ENCODE measurements at regions not wholly inside any gene's neighbourhood (a gene's known extent, or its start where the extent isn't known, plus 50 kb on each side); places are given as distances from the start of the nearest gene placed in this dataset.

DNA sequence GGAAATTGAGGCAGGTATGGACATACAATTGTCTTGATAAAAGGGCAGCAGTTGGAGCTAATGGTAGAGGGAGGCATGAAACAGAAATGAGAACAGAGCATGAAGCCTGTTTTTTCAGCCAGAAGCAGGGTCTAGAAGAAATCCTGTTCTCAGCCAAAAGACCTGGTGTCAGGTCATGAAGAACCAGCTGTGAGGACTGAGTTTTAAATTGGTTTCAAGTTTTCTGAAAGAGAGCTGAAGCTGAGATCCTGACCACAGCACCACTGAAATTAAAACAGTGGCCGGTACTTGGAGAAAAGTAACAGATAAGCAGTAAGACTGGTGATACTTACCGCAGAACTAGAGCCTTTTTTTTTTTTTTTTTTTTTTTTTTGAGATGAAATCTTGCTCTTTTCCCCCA lies 283.8 kb upstream of the BMP2 start:
- DNase-seq = no peak

DNA sequence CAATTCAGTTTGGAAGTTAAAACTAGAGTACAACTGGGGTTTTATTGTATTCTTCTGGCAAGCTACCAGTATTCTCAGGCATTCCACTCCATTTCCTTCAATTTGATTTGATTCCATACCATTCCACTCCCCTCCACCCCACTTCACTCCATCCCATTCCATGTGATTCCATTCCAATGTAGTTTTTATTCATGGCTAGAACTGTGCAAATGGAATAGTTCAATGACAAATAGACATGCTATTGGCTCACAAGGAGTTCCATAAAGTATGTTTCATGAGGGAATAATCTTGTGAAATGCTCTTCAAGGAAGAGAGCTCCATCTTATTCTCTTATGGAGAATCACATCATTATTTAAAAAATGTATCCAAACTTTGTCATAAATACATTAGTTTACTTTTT lies 285.0 kb upstream of the BMP2 start:
- no peak for DNase-seq

DNA sequence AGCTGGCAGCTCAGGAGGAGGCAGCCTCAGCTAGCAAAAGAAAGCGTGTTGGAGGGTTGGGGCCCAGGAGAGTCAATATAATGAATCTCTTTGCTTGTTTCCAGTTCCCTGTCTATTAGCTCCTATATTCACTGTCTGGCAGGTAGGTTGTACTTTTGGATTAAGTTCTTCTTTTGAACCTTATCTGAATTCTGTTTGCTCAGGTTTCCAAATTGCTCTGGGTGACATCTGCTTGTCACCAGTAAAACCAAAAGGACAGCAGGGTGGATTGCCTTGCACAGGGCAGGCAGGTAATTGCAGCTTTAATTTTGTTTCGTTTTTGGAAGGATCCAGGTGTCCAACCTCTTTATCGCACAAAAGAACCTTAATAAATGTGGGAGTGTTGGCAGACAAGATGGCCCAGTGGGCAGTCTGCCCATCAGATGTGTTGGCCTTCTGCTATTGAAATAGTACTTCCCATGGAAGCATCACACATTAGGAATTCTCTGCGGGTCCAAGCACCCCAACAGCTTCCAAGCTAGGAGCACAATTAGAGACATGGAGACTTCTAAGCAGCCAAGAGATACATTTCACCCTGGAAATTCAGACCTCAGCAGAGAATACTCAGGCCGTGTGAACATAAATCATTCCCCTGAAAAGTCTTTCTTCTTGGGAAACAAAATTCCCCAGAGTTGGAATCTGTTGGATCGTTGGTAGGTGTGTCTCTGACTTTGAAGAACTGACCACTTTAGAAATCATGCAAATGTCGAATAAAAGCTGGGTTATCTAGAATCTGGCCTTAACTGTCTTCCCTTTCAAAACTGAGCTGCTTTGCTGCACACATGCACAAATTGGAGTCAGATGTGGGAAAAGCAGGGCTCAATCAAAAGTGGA lies 286.9 kb upstream of the BMP2 start:
- no peak for DNase-seq

DNA sequence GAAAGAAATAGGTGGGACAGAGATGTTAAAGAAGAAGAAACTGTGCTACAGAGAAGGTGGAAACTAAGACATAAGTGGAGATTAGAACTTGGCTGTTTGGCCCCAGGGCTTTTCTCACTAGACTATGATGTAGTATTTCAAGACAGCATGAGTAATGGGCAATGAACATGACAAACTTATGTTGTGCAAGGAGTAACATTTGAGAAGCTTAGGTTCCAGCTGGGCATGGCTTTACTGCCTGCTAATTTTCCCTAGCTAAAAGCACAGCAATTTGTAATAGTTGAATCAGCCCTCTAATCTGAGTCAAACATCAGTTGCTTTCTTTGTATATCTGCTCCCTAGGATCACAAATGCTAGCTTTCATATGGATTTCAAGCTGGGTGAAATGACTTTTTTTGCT lies 294.3 kb upstream of the BMP2 start:
- DNase-seq = no peak

DNA sequence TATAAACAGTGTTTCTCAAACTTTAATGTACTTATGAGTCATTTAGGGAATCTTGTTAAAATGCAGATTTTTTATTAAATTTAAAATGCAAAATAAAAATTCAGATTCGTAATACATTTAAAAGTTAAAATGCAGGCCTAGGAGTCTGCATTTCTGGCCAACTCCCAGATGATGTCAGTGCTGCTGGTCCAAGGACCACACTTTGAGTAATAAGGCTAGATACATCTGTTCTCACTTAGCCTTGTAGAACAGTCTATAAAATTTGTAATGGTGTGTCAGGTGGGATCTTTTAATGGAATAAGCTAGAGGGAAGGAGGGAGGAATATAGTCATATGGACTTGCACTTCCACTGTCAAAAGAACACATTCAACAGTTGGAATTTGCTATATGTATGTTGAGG lies 295.6 kb upstream of the BMP2 start:
- no peak for DNase-seq

DNA sequence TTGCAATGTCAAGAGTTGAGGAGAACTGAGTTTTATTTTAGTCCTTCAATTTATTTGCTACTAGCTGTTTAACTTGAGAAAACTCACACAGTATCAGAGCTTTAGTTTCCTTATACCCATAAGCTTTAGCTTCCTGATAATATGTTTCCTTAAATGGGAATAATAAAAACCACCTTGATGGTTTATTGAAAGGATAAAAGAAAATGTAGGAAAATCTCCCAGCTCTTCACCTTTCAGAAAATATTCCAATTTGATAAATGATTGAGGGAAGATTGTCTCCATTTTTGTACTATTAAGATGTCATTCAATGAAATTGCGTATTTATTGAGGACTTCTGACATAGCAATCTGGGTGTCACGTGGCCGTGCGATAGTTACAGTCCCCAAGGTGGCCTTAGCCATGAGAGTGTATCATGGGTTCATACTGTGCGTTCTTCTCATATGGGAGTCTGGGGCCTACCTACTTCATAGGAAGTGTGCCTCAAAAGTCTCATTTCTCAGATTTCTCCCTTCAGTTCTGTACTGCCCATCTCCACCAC lies 296.3 kb upstream of the BMP2 start:
- no peak for DNase-seq

DNA sequence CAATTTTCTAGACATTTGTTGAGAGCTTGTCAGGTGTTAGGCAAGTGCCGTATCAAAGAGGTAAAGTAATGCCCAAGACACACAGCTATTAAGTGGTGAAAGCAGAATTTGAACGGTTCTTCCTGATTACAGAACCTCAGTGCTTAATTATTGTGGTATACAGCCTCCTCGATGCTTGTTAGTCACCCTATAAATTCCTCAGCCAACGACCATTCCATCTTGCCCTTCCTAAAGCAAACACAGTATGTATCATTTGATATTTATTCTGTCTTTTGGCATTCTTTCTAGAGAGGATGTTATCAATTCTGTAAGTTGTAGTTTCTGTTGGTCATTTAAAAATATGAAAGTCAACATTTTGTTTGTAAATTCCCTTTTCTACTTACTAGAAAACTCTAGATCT lies 297.8 kb upstream of the BMP2 start:
- no peak for DNase-seq

DNA sequence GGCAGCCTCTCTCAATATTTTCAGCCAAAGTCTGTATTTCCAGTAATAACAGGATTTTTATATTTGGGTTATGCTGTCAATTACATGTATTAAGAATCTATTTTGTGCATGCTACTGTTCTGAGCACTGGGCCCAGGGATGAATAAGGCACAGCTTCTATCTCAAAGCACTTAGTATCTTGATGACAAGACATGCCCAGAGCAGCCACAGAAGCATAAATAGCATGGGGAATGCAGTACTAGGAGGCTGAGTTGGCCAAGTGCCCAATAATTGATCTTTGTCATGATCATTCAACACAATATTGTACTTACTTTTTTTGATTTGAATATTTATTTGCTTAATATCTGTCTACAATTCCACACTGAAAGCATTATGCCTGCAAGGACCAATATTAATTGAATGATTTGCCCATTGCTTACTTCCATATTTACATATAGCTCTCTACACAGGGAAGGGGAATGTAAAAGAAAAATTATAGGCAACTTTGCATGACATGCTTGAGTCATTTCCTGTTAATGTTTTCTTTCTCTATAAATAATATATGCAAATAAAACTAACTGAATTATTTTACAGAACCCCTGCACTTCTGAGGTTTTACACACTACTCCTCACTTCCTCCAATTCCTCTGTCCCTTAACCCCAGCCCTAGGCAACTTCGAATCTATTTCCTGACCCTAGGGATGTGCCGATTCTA lies 298.9 kb upstream of the BMP2 start:
- DNase-seq = no peak

DNA sequence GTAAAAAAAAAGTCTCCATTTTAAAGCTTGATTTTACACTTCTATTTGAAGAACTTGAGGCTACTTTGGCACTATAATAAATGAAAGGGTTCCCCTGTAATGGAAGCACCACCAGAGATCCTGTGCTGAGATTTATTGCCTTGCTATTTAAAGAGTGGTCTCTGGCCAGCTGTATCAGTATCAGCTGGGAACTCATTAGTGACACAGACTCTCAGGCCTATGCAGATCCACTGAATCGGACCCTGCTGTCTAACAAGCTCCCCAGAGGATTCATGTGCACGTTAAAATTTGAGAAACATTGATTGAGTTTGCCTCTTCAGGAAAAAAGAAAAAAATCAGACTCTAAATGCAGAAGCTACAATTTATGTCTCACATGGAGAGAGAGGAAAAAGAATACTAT lies 299.9 kb upstream of the BMP2 start:
- no peak for DNase-seq

DNA sequence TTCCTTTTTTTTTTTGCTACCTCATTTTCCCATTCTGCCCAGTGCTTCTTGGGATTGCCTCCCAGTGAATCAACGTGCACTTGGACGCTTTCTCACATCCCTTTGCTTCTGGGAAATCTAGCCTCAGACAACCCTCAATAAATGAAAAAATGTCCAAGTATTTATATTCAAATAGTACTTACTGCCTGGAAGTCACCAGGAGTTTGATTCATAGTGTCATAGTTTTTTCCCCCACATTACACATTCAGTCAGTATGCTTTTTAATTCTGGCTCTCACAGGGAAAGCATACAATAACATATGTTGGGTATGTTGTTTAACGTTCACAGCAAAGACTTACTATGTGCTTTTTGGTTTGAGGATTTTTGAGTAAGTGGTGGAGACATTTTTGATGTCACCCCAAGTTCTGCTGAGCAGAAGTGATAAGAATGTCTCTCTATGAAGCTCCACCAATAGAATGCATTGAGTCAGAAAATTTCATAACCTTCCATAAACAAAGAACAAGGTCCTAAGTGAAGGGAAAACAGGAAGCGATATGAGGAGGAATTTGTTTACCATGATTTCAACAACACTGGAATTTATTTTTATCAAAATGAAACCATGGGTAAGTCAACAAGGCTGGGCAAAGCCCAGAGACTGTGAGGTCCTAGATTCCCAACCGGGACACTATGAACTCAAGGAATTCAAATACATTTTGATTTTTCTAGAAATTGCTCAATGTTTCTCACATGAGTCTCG lies 301.2 kb upstream of the BMP2 start:
- no peak for DNase-seq

DNA sequence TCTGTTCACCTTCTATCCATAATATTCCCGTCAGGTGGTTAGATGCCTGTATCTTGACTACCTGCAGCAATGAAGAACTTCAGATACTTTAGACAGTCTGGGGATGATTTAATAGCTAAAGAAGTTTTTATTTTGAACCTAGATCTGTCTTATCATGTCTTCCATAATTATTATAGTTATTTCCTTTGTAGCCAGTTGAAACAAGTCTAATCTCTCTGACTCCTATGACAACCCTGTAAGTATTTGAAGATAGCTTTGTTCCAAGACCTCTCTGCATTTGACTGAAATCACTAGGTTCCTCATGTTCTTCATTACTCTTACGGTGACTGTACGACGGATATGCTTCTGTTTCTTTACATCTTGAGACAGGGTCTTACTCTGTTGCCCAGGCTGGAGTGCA lies 316.6 kb upstream of the BMP2 start:
- DNase-seq = no peak

DNA sequence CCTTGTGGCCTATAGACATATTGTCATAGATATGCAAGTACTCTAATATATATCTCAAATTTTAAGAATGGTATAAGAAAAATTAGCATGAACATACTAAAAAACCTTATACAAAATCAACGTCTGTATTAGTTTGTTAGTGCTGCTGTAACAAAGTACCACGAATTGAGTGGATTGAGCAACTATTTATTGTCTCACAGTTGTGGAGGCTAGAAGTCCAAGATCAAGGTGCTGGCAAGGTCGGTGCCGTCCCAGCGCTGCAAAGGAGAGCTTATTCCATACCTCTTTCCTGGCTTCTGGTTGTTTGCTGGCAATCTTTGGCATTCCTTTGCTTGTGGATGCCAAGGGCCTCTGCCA lies 317.6 kb upstream of the FERMT1 start:
- DNase-seq = no peak

DNA sequence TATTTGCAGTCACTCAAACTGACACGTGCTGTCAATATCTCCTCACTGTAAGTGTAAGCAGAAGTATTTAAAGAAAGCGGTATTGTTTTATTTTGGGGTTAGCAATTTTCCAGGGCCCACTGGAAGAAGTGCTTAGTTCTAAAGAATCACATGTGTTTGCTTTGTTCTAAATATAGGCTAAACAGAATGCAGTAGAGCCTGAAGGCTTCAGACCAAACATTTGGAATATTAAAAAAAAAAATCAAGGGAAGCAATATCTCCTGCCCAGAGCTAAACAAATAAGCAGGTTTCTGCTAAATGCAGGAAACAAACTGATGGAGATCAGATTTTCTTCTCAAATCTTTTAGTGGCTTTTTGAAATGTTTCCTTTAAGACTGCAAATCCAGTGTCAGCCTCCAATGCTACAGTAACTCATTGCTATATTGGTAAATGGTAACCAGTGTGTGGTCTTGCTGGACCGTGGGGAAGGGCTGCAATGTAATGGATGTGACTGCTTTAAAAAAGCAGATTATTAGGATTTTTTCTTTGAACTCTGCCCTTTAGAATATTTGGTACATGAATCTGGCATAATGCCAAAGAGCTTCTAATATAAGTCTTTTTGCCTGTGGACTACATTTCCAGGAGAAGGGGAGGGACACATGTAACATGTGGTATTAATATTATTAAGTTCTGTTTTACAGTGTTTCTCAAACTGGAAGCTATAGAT lies 317.1 kb upstream of the FERMT1 start:
- no peak for DNase-seq

DNA sequence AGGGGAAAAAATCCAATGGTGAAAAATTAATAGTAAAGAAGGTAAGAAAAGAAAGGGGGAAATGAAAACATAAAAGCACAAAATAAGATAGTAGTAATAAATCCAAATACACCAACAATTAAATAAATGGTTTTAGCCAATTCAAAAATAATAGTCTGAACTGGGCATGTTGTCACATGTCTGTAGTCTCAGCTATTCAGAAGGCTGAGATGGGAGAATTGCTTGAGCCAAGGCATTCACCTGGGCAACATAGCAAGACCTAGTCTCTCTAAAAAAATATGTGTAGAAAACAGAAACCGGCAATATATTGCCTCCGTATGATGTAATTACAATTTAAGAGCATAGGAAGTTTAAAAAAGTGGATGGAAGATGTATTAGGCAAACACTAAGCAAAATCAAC lies 311.3 kb upstream of the FERMT1 start:
- no peak for DNase-seq

DNA sequence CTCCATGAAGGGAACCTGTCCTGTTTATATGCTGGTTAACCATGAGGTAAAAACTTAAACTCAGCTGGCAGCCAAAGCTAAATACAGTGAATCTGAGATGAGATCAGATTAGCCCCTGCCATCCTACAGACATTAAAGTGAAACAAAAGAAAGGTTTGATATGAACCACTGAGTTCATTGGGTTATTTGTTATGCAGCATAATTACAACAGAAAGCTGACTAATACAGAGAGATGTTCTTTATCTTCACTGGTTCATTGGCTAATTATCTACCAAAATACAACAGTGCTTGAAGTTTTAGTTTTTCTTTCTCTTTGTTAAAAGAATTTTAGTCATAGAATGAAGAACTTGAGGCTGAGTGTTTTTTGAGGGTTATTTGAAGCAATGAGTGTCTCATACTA lies 307.6 kb upstream of the FERMT1 start:
- DNase-seq = no peak

DNA sequence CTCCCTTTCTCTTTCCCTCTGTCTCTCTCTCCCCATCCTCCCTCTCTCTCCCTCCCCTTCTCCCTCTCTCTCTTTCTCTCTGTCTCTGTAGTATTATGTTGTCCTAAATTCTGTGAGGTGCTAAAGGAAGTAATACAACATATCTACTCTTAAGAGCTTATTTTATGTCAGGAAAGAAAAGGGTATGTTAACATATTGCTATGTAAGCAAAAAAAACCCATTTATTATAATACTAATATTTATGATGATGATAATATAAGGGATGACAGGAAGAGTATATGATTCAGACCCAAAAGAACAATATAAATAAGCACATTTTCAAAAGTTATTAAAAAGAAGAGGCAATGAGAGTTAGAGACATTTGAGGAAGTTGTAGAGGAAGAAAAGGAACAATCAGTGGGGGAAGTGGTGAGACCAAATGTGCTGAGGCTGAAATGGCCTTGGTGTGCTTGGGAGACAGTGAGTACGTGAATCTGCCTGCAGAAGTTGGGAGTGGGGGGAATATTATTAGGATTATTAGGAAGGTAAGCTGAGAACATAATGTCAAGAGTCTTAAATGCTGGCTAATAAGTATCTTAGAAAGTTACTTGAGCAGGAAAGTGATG lies 303.6 kb upstream of the FERMT1 start:
- DNase-seq = no peak

DNA sequence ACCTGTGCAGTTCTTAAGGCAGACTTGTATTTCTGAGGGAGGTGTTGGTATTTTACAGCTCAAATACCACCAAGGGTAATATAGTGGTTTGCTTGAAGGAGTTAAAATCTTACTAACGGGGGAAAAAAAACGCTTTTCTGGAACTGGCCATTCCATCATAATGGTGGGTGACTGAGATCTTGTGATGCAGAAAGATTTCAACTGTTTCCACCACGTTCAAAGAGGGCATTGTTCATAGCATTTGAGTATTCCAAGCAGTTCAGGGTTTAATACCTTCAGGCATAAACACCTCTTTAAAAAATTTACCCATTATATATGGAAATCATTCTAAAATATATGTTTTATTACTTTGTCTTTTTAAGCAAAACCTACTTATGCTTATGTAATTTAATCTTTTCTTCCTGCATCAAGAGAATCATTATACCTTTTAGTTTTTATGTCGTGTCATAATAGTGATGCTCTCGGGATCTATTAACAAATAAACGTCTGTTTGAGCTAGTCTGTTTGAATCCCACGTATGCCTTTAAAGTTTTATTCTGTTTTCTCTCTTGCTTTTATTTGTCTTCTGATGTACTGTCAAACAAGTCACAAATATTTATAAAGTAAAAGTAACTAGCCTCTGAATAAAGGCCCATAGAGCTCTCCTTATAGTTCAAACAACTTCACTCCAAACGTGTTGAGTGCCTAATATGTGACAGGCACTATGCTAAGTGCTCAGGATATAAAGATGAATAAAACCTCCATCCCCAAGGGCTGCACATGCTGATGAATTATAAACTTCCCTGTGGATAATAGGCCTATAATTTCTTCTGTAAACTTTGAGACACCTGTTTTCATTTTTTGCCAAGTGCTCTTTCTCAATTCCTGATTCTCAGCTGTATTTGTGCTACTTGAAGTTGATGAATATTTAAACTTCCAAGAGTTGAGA lies 298.8 kb upstream of the FERMT1 start:
- no peak for DNase-seq

DNA sequence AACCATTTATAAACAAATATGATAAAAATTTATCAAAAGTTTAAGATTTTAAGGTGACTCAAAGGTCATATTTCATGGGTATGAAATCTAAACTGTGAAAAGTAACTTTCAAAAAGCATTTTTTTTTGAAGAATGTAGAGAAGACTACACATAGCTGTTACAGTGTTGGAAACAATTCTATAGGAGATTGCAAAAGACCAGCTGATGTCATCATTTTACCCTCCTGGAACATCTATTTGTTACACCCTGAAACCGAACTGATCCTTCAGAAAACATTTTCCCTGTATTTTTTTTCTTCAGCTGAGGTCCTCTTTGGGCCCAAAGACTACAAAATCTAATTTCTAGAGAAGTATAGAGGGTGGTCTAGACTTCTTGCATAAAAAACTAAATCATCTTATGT lies 297.5 kb upstream of the FERMT1 start:
- no peak for DNase-seq

DNA sequence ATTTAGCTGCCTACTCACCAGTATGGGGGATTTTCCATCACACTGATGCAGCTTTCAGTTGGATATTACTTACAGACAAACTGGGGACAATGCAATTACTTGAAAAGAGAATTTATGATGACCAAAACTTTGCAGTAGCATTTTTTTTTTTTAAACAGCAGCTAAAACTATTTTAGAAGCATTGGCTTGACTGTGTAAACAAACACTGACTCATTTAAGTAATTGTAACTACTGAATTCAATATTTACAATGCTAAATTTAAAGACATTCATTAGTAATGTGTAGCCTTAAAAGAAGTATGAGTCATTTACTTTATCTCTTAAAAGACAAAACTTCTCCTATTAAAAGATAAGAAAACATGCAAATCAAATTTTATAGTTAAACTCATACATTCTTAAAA lies 295.9 kb upstream of the FERMT1 start:
- no peak for DNase-seq

DNA sequence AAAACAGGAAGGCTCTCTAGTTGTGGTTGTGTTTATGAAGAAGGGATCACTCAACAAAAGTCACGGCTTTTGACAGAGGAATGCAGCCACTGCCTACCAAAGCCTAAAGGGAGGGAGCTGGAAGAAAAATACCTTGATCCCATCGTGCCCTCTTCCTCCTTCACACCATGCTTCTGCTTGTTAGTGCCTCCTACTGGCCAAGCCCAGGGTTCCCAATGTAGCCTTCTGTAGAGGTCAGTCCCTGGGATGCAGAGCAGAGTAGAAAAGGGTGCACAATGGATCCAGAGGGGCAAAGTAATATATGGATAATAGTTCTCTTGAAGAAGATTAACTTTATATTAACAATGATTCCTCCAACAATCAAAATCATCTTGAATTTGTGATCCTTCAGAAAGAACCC lies 293.5 kb upstream of the FERMT1 start:
- no peak for DNase-seq

DNA sequence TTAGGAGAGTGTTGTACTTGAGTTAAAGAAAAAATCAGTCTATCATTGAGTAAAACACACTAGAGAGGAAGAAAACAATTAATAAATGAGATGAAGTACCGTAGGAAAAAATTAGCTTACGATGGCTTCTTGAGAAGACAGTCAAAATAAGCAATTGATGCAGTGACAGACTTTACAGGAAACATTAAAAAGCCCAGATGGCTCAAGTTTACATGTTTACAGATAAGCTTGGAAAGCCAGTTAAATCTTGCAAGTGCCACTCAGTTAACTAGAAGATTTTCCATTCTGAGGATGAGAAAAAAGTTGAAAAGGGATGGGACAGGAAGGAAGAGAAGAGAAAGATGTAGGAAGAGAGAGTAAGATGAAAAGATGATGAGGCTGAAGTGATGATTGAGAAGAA lies 288.8 kb upstream of the FERMT1 start:
- no peak for DNase-seq

DNA sequence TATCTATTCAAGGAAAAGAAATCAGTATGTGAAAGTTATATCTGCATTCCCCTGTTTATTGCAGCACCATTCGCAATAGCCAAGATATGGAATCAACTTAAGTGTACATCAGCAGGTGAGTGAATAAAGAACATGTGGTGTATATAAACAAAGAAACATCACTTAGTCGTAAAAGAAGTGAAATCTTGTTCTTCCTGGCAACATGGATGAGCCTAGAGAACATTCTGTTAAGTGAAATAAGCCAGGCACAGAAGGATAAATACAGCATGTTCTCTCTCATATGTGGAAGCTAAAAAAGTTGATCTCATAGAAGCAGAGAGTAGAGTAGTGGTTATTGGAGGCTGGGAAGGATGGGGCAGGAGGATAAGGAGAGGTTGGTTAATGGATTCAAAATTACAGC lies 287.9 kb upstream of the FERMT1 start:
- no peak for DNase-seq
